Left ventricle myocardium inferior (tissue), 1 donor: ENCODE measurements at regions not wholly inside any gene's neighbourhood (a gene's known extent, or its start where the extent isn't known, plus 50 kb on each side); places are given as distances from the start of the nearest gene placed in this dataset.

Source experiments
- DNase-seq: peaks from one replicate; pipeline ENCODE4 v3.0.0-alpha.2; 2020
- H3K27ac ChIP-seq: fragments of 200-600 bp; replicated peaks from 2 replicates; pipeline ENCODE4 v1.8.0; 2021
- H3K27me3 ChIP-seq: fragments of 200-600 bp; 2 replicates; pipeline ENCODE4 v1.8.0; 2021; ENCODE audit warnings: low read depth
- H3K36me3 ChIP-seq: fragments of 200-600 bp; 2 replicates; pipeline ENCODE4 v1.8.0; 2021
- H3K4me1 ChIP-seq: fragments of 200-600 bp; 2 replicates; pipeline ENCODE4 v1.8.0; 2021
- H3K4me3 ChIP-seq: fragments of 200-600 bp; 2 replicates; pipeline ENCODE4 v1.8.0; 2021; ENCODE audit warnings: mild to moderate bottlenecking, moderate library complexity
- H3K9me3 ChIP-seq: fragments of 200-600 bp; replicated peaks from 2 replicates; pipeline ENCODE4 v1.8.0; 2021
- intact Hi-C: fragments of 100-400 bp; cut with micrococcal nuclease; formaldehyde crosslinking; loops from one replicate; pipeline ENCODE4 v1.11.0; 2022
- TF ChIP-seq, protein P1 (sequence below): fragments of 200-600 bp; IDR thresholded peaks from 2 replicates; pipeline ENCODE4 v1.8.0; 2021; ENCODE audit warnings: antibody characterized with exemption, mild to moderate bottlenecking, borderline replicate concordance
- donor health status: DM: no; HTN: yes; CAD: no; lungs with severe emphysema.

DNA sequence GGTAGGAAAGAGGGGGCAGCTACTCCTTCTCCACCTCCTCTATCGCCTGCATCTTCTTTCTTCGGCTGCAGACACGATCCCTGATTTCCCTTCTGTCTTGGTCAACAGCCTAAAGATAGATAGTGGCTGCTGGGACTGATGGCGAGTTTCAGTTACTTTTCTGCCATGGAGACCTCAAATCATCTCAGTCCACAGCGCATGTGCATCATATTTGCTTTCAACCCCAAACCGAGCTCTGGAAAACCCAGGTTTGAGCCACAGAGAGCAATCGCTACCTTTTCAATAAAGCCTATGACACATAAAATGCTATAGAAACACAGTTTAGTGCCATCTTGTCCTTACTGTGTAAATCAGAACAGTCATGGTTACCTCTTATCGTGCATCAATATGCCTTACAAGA is 142.9 kb upstream of the IRF2BP2 start:
- intact Hi-C loops: no loop called here
- Histone ChIP-seq H3K36me3 (no peaks in the 10 kb centered on the region), H3K27ac (no peak overlapping the region), H3K4me1 (peaks cover 27% of the 10 kb centered on the region), H3K9me3 (no peaks in the 10 kb centered on the region), H3K4me3 (no peak overlapping the region), H3K27me3 (no peaks in the 10 kb centered on the region)
- TF ChIP-seq, protein P1, sequence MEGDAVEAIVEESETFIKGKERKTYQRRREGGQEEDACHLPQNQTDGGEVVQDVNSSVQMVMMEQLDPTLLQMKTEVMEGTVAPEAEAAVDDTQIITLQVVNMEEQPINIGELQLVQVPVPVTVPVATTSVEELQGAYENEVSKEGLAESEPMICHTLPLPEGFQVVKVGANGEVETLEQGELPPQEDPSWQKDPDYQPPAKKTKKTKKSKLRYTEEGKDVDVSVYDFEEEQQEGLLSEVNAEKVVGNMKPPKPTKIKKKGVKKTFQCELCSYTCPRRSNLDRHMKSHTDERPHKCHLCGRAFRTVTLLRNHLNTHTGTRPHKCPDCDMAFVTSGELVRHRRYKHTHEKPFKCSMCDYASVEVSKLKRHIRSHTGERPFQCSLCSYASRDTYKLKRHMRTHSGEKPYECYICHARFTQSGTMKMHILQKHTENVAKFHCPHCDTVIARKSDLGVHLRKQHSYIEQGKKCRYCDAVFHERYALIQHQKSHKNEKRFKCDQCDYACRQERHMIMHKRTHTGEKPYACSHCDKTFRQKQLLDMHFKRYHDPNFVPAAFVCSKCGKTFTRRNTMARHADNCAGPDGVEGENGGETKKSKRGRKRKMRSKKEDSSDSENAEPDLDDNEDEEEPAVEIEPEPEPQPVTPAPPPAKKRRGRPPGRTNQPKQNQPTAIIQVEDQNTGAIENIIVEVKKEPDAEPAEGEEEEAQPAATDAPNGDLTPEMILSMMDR: no peak
- no peak for DNase-seq

DNA sequence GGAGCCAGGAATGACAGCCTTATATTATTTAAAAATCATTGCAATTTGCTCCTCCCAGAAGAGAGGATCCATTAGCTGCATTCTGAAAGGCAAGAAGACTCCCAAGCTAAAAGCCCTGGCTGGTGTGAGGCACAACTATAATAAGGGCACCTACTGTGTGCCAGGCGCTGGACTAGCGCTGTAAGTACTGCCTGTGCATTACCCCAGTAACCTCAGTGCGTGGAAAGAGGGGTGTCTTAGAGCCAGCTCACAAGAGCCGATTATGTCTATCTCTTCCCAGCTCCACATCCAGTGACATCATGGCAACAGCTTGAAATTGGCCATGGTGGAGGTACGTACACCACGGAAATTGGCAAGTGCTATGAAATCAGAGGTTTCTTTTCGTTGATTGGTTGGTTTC is 141.7 kb upstream of the IRF2BP2 start:
- no peaks in the 10 kb centered on the region for H3K9me3 ChIP-seq
- no peaks in the 10 kb centered on the region for H3K36me3 ChIP-seq
- intact Hi-C loops: no loop called here
- H3K27me3 ChIP-seq: no peaks in the 10 kb centered on the region
- H3K4me3 ChIP-seq: no peak overlapping the region
- H3K4me1 ChIP-seq: peaks cover 27% of the 10 kb centered on the region
- TF ChIP-seq, protein P1: no peak
- DNase-seq: no peak
- H3K27ac ChIP-seq: peak overlapping the region; percentile 66

DNA sequence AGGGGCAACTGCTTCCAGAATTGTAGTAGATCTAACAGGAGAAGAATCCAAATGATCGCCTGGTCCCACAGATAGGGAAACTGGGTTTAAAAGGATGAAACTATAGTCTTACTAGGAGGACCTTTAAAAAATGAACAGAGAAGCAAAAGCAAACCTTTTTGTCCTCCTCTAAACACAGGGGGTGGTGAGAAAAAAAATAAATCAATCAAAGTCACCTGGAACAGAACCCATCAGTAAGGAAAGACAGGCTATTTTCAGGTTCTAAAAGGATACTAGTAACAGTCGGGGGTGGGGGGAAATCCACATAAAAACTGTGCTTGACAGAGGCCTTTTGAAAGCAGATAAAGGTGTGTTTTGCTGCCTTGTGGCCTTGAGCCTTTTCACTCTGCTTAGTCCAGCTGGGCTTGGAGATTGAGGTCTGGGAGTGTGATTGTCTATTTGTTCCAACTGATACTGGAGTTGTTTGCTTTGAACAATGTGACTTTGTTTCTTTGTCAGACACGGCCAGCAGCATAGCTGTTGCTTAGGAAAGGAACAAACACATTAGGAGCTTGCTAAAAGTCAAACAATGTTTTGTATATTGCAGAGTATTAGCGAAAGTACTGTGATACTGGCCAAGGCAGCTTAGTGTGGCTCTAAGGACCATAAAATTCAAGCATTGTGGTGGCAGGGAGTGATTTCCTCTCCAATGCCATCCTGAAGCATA is 141.1 kb upstream of the IRF2BP2 start:
- Histone ChIP-seq H3K27me3 (no peaks in the 10 kb centered on the region), H3K9me3 (no peaks in the 10 kb centered on the region), H3K36me3 (no peaks in the 10 kb centered on the region), H3K4me3 (no peak overlapping the region), H3K27ac (peak overlapping the region; percentile 66), H3K4me1 (peaks cover 24% of the 10 kb centered on the region)
- TF ChIP-seq, protein P1: no peak
- DNase-seq: no peak
- intact Hi-C loops: no loop called here

DNA sequence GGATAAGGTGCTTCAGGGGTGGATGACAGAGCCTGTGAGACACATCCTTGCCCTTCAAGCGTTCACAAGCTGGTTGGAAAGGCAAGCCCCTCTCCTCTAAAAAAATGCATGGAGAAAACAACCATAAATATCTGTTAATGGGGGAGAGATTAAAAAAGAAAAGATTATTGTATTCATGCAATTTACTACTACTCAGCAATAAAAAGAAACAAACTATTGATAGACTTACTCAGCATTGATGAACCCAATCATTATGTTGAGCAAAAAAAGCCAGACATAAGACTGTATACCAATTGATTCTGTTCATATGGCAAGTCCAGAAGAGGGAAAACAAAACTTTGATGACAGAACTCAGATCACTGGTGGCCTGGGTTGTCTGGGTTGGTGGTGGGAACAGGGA is 138.7 kb upstream of the IRF2BP2 start:
- no peak overlapping the region for H3K27ac ChIP-seq
- H3K4me1 ChIP-seq: peaks cover 24% of the 10 kb centered on the region
- DNase-seq: no peak
- H3K4me3 ChIP-seq: no peak overlapping the region
- intact Hi-C loops: no loop called here
- no peaks in the 10 kb centered on the region for H3K27me3 ChIP-seq
- no peaks in the 10 kb centered on the region for H3K36me3 ChIP-seq
- H3K9me3 ChIP-seq: no peaks in the 10 kb centered on the region
- TF ChIP-seq, protein P1: no peak

DNA sequence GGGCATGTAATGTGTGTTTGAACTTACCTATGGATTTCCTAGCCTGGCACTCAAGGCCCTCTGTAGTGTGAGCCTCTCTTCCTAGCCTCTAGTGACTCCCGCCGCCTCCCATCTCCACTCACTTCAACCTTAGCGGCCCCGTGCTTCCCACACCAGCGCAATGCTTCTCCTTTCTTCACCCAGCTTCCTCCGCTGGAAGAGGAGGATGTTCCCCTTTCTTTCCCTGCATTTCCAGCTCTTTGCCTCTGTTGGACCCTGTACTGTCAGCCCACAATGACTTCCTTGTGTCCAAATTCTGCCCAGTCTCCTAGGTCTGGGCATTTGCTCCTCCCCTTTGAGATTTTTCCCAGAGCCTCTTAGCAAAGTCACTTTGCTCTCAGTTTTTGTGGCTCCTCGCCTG is 138.1 kb upstream of the IRF2BP2 start:
- Histone ChIP-seq H3K4me3 (no peak overlapping the region), H3K4me1 (peaks cover 28% of the 10 kb centered on the region), H3K27me3 (no peaks in the 10 kb centered on the region), H3K27ac (no peak overlapping the region), H3K36me3 (no peaks in the 10 kb centered on the region), H3K9me3 (no peaks in the 10 kb centered on the region)
- DNase-seq: no peak
- intact Hi-C loops: no loop called here
- TF ChIP-seq, protein P1: no peak
